ENCODE measurements at regions not wholly inside any gene's neighbourhood (a gene's known extent, or its start where the extent isn't known, plus 50 kb on each side); places are given as distances from the start of the nearest gene placed in this dataset.
A peak's percentile ranks its signal among the peaks of the same experiment; 100 is the strongest.

DNA sequence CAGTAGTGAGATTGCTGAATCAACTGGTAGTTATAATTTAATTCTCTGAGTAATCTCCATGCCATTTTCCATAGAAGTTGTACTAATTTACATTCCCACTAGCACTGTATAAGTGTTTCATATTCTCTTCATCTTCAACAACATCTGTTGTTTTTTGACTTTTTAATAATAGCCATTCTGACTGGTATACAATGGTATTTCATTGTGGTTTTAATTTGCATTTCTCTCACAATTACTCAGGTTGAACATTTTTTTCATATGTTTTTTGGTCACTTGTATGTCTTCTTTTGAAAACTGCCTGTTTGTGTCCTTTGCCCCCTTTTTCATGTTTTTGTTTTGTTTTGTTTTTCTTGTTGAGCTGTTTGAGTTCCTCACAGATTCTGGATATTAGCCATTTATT is 880.2 kb downstream of the RAPGEF2 start:
- Histone ChIP-seq H3K36me3 (no peaks in the 10 kb centered on the region), H3K27me3 (no peaks in the 10 kb centered on the region), H3K4me3 (no peak overlapping the region), H3K9me3 (no peaks in the 10 kb centered on the region), H3K27ac (no peak overlapping the region), H3K4me1 (no peaks in the 10 kb centered on the region)
- DNase-seq (no peak), ATAC-seq (ENCODE audit: low FRiP score in 2 of 2) (no peak)
- no peak for TF ChIP-seq POLR2A (IDR thresholded peaks at IDR 0.05)
- no peak for TF ChIP-seq POLR2AphosphoS5 (IDR thresholded peaks at IDR 0.05)
- TF ChIP-seq, protein P1, sequence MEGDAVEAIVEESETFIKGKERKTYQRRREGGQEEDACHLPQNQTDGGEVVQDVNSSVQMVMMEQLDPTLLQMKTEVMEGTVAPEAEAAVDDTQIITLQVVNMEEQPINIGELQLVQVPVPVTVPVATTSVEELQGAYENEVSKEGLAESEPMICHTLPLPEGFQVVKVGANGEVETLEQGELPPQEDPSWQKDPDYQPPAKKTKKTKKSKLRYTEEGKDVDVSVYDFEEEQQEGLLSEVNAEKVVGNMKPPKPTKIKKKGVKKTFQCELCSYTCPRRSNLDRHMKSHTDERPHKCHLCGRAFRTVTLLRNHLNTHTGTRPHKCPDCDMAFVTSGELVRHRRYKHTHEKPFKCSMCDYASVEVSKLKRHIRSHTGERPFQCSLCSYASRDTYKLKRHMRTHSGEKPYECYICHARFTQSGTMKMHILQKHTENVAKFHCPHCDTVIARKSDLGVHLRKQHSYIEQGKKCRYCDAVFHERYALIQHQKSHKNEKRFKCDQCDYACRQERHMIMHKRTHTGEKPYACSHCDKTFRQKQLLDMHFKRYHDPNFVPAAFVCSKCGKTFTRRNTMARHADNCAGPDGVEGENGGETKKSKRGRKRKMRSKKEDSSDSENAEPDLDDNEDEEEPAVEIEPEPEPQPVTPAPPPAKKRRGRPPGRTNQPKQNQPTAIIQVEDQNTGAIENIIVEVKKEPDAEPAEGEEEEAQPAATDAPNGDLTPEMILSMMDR (IDR thresholded peaks at IDR 0.05) = no peak
- no peak for TF ChIP-seq EP300 (IDR thresholded peaks at IDR 0.05)

DNA sequence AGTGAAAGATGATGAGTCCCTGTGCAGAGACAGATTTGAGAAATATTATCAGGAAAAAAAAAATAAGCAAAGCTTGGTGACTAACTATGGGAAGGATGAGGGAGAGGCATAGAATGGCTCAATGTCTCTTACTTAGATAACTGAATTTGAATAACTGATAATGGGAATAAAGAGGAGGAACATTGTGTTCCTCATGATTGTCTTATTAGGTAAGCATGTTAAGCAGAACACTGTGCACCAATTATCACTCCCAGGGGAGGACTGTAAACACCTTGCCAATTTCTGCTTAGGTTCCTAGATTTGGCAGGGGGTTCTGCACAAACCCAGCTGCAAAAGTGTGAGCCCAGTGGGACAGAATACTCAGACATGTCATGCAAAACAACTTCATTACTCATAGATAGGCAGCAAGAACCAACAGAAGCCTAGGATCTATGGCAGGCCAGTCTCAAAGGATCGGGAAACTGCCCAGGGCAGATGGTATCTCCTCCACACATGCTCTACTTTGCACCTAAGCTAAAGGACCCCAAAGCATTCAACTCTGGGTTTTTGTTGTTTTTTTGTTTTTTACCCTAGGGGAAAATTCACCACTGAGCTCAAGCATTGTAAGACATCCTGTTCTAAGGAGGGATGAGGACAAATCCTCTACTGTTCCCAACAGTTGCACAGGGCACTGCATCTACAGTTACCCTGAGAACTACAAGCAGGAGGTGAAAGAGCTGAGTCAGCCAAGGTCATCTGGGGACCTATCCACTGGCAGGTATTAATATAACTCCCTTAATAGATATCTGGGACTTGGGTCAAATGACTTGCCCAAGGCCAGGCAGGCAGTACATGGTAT is 907.0 kb downstream of the RAPGEF2 start:
- H3K4me3 ChIP-seq = no peak overlapping the region
- H3K4me1 ChIP-seq = no peaks in the 10 kb centered on the region
- WGBS, 2 donors = 92 to 100% methylated on average over 1 of the region's 1 CpG
- H3K27ac ChIP-seq = no peak overlapping the region
- TF ChIP-seq EP300 (IDR thresholded peaks at IDR 0.05) (no peak), POLR2A (IDR thresholded peaks at IDR 0.05) (no peak), POLR2AphosphoS5 (IDR thresholded peaks at IDR 0.05) (no peak)
- TF ChIP-seq, protein P1 (IDR thresholded peaks at IDR 0.05) = no peak
- DNase-seq = no peak
- no peaks in the 10 kb centered on the region for H3K27me3 ChIP-seq
- H3K9me3 ChIP-seq = no peaks in the 10 kb centered on the region
- ATAC-seq (ENCODE audit: low FRiP score in 2 of 2) = peak in 1 of 2 donors; percentile 43
- no peaks in the 10 kb centered on the region for H3K36me3 ChIP-seq

GRCh38 chr4:160019936-160020335 is 917.1 kb downstream of the RAPGEF2 start:
- Histone ChIP-seq H3K4me3 (no peak overlapping the region), H3K27ac (no peak overlapping the region), H3K9me3 (no peaks in the 10 kb centered on the region), H3K27me3 (no peaks in the 10 kb centered on the region), H3K36me3 (no peaks in the 10 kb centered on the region), H3K4me1 (peaks cover 0 to 3% (median 0%) of the 10 kb centered on the region in 4 donors)
- 59 to 72% methylated on average over 2 of the region's 2 CpGs for WGBS, 2 donors
- DNase-seq (no peak), ATAC-seq (ENCODE audit: low FRiP score in 2 of 2) (no peak)
- TF ChIP-seq POLR2A (IDR thresholded peaks at IDR 0.05) (no peak), EP300 (IDR thresholded peaks at IDR 0.05) (no peak), POLR2AphosphoS5 (IDR thresholded peaks at IDR 0.05) (no peak)
- TF ChIP-seq, protein P1 (IDR thresholded peaks at IDR 0.05) = no peak

- H3K9me3 ChIP-seq = no peaks in the 10 kb centered on the region
- ATAC-seq (ENCODE audit: low FRiP score in 2 of 2) = no peak
- H3K4me3 ChIP-seq = no peak overlapping the region
- 89 to 92% methylated on average over 3 of the region's 3 CpGs for WGBS, 2 donors
- DNase-seq = no peak
- peaks cover 0 to 3% (median 0%) of the 10 kb centered on the region in 4 donors for H3K4me1 ChIP-seq
- H3K27me3 ChIP-seq = no peaks in the 10 kb centered on the region
- TF ChIP-seq POLR2AphosphoS5 (IDR thresholded peaks at IDR 0.05) = no peak
- no peaks in the 10 kb centered on the region for H3K36me3 ChIP-seq
- H3K27ac ChIP-seq = no peak overlapping the region
Measured at GRCh38 chr4:160020804-160021203, 917.9 kb downstream of the RAPGEF2 start.

DNA sequence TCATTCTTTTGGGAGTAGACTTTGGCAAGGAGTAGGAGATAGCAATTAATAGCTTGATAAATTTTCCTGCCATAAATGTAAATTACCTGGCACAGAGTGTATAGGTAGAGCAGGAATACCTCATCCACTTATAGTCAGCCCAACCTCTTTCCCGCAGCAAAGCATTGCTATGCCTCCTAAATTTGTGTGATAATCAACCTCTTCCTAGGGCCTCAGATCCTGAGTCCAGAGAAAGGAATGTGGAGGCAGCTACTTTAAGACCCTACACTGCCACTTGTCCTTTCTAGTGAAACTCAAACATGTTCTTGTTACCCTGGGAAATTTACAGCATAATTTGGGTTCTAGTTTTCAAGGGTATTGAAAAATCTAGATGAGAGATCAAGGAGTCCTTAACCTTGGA is 919.0 kb downstream of the RAPGEF2 start:
- ATAC-seq (ENCODE audit: low FRiP score in 2 of 2) = peak in 1 of 2 donors; percentile 77
- 65 to 67% methylated on average over 1 of the region's 1 CpG for WGBS, 2 donors
- H3K36me3 ChIP-seq = no peaks in the 10 kb centered on the region
- no peak overlapping the region for H3K4me3 ChIP-seq
- no peak for TF ChIP-seq POLR2AphosphoS5 (IDR thresholded peaks at IDR 0.05)
- TF ChIP-seq, protein P1 (IDR thresholded peaks at IDR 0.05) = no peak
- no peak for TF ChIP-seq EP300 (IDR thresholded peaks at IDR 0.05)
- TF ChIP-seq POLR2A (IDR thresholded peaks at IDR 0.05) = no peak
- DNase-seq = no peak
- no peaks in the 10 kb centered on the region for H3K9me3 ChIP-seq
- H3K27me3 ChIP-seq = no peaks in the 10 kb centered on the region
- peaks cover 0 to 3% (median 0%) of the 10 kb centered on the region in 4 donors for H3K4me1 ChIP-seq
- H3K27ac ChIP-seq = no peak overlapping the region

Measured in upper lobe of left lung (tissue), 6 donors.